SH-SY5Y (cell line): ENCODE measurements at regions not wholly inside any gene's neighbourhood (a gene's known extent, or its start where the extent isn't known, plus 50 kb on each side); places are given as distances from the start of the nearest gene placed in this dataset.

ENCODE experiments used
- GATA2 ChIP-seq: IDR thresholded peaks from 2 replicates; pipeline ENCODE4 v1.6.1; 2011; ENCODE audit warnings: mild to moderate bottlenecking, low read depth, low read length
- GATA3 ChIP-seq: IDR thresholded peaks from 2 replicates; pipeline ENCODE4 v1.6.1; 2011; ENCODE audit warnings: low read depth, mild to moderate bottlenecking, low read length, moderate library complexity

GRCh38 chr10:6667150-6667549 is 87.1 kb upstream of the PRKCQ start:
- TF ChIP-seq GATA2 (no peak), GATA3 (no peak)
